Esophagus muscularis mucosa (tissue), 4 donors: ENCODE measurements at regions not wholly inside any gene's neighbourhood (a gene's known extent, or its start where the extent isn't known, plus 50 kb on each side); places are given as distances from the start of the nearest gene placed in this dataset.

Source experiments
- CTCF ChIP-seq, 3 experiments: fragments of 200-600 bp in 2 of 3; fragments of 450-650 bp in 1 of 3; sonication (generic) in 2 of 3; IDR thresholded peaks; one replicate each; pipeline ENCODE4 v1.5.1; 2017 to 2019; ENCODE audit warnings: antibody characterized with exemption in 3 of 3, mild to moderate bottlenecking in 2 of 3, moderate library complexity in 1 of 3
- EP300 ChIP-seq: sonication (generic); formaldehyde crosslinking; IDR thresholded peaks from one replicate; pipeline ENCODE4 v1.6.1; 2017; ENCODE audit warnings: antibody characterized with exemption
- POLR2A ChIP-seq: fragments of 450-650 bp; IDR thresholded peaks from one replicate; pipeline ENCODE4 v1.6.1; 2017; ENCODE audit warnings: antibody characterized with exemption, moderate library complexity, mild to moderate bottlenecking, low read depth
- POLR2AphosphoS5 ChIP-seq, 2 donors: sonication (generic); formaldehyde crosslinking; IDR thresholded peaks; one replicate each; pipeline ENCODE4 v1.6.1; 2017; ENCODE audit warnings: antibody characterized with exemption in 2 of 2

GRCh38 chr2:239743206-239743605 is 281.9 kb downstream of the NDUFA10 start:
- no peak for TF ChIP-seq CTCF (IDR thresholded peaks at IDR 0.05)
- TF ChIP-seq EP300 = no peak
- TF ChIP-seq POLR2A = no peak
- no peak for TF ChIP-seq POLR2AphosphoS5 (IDR thresholded peaks at IDR 0.05)
